Tibial nerve (tissue), 3 donors: ENCODE measurements at regions not wholly inside any gene's neighbourhood (a gene's known extent, or its start where the extent isn't known, plus 50 kb on each side); places are given as distances from the start of the nearest gene placed in this dataset.

ENCODE experiments used
- CTCF ChIP-seq, 5 experiments: fragments of 200-600 bp in 3 of 5; fragments of 450-650 bp in 2 of 5; sonication (generic) in 3 of 5; IDR thresholded peaks; one replicate each; pipeline ENCODE4 v1.5.1; 2016 to 2019; ENCODE audit warnings: antibody characterized with exemption in 5 of 5, mild to moderate bottlenecking in 3 of 5, moderate library complexity in 2 of 5
- POLR2A ChIP-seq, 2 donors: fragments of 450-650 bp; IDR thresholded peaks; one replicate each; pipeline ENCODE4 v1.6.1; 2017; ENCODE audit warnings: antibody characterized with exemption in 2 of 2, mild to moderate bottlenecking in 2 of 2, moderate library complexity in 2 of 2

GRCh38 chr2:8551622-8552074 lies 130.2 kb upstream of the ID2 start:
- TF ChIP-seq CTCF (IDR thresholded peaks at IDR 0.05) = no peak
- no peak for TF ChIP-seq POLR2A (IDR thresholded peaks at IDR 0.05)
